ENCODE measurements at regions not wholly inside any gene's neighbourhood (a gene's known extent, or its start where the extent isn't known, plus 50 kb on each side); places are given as distances from the start of the nearest gene placed in this dataset.

- TF ChIP-seq CTCF (IDR thresholded peaks at IDR 0.05) = no peak
- H3K9ac ChIP-seq = no peak overlapping the region
- no peaks in the 10 kb centered on the region for H3K79me2 ChIP-seq
- no peak overlapping the region for H3K4me3 ChIP-seq (ENCODE audit: low read depth, low read length)
- H3K36me3 ChIP-seq (ENCODE audit: control insufficient read depth, insufficient read depth, low read length) = no peaks in the 10 kb centered on the region
- no peak overlapping the region for H3K4me2 ChIP-seq (ENCODE audit: low read length)
- no peaks in the 10 kb centered on the region for H3K4me1 ChIP-seq
- H3K27ac ChIP-seq = no peak overlapping the region
- H3K27me3 ChIP-seq (ENCODE audit: control insufficient read depth, insufficient read depth, low read length) = no peaks in the 10 kb centered on the region
- no peak overlapping the region for H2AFZ ChIP-seq
- H3K9me3 ChIP-seq (ENCODE audit: control insufficient read depth, low read length) = no peaks in the 10 kb centered on the region
Observed at GRCh38 chr12:19992311-19992710, 376.0 kb upstream of the PDE3A start.

GRCh38 chr12:19994968-19995367 is 373.4 kb upstream of the PDE3A start:
- no peaks in the 10 kb centered on the region for H3K4me1 ChIP-seq
- H3K9me3 ChIP-seq (ENCODE audit: control insufficient read depth, low read length) = no peaks in the 10 kb centered on the region
- TF ChIP-seq CTCF (IDR thresholded peaks at IDR 0.05) = no peak
- no peaks in the 10 kb centered on the region for H3K79me2 ChIP-seq
- H2AFZ ChIP-seq = no peak overlapping the region
- no peaks in the 10 kb centered on the region for H3K36me3 ChIP-seq (ENCODE audit: control insufficient read depth, insufficient read depth, low read length)
- no peak overlapping the region for H3K9ac ChIP-seq
- H3K27ac ChIP-seq = no peak overlapping the region
- no peaks in the 10 kb centered on the region for H3K27me3 ChIP-seq (ENCODE audit: control insufficient read depth, insufficient read depth, low read length)
- no peak overlapping the region for H3K4me2 ChIP-seq (ENCODE audit: low read length)
- no peak overlapping the region for H3K4me3 ChIP-seq (ENCODE audit: low read depth, low read length)

GRCh38 chr12:19997656-19998400 is 370.5 kb upstream of the PDE3A start:
- no peak overlapping the region for H3K9ac ChIP-seq
- H2AFZ ChIP-seq = no peak overlapping the region
- H3K9me3 ChIP-seq (ENCODE audit: control insufficient read depth, low read length) = no peaks in the 10 kb centered on the region
- H3K4me1 ChIP-seq = no peaks in the 10 kb centered on the region
- no peak for TF ChIP-seq CTCF (IDR thresholded peaks at IDR 0.05)
- H3K27me3 ChIP-seq (ENCODE audit: control insufficient read depth, insufficient read depth, low read length) = no peaks in the 10 kb centered on the region
- H3K27ac ChIP-seq = no peak overlapping the region
- H3K36me3 ChIP-seq (ENCODE audit: control insufficient read depth, insufficient read depth, low read length) = no peaks in the 10 kb centered on the region
- H3K4me3 ChIP-seq (ENCODE audit: low read depth, low read length) = no peak overlapping the region
- no peak overlapping the region for H3K4me2 ChIP-seq (ENCODE audit: low read length)
- H3K79me2 ChIP-seq = no peaks in the 10 kb centered on the region

GRCh38 chr12:19998411-19998810 is 369.9 kb upstream of the PDE3A start:
- Histone ChIP-seq H3K36me3 (ENCODE audit: control insufficient read depth, insufficient read depth, low read length) (no peaks in the 10 kb centered on the region), H3K9ac (no peak overlapping the region), H3K27me3 (ENCODE audit: control insufficient read depth, insufficient read depth, low read length) (no peaks in the 10 kb centered on the region), H3K4me2 (ENCODE audit: low read length) (no peak overlapping the region), H3K79me2 (no peaks in the 10 kb centered on the region), H3K9me3 (ENCODE audit: control insufficient read depth, low read length) (no peaks in the 10 kb centered on the region), H3K4me1 (no peaks in the 10 kb centered on the region), H3K4me3 (ENCODE audit: low read depth, low read length) (no peak overlapping the region), H2AFZ (no peak overlapping the region), H3K27ac (no peak overlapping the region)
- no peak for TF ChIP-seq CTCF (IDR thresholded peaks at IDR 0.05)

Data from parathyroid adenoma (tissue), 2 donors.